Stomach (tissue), 8 donors: ENCODE measurements at regions not wholly inside any gene's neighbourhood (a gene's known extent, or its start where the extent isn't known, plus 50 kb on each side); places are given as distances from the start of the nearest gene placed in this dataset.

Source experiments
- DNase-seq, 2 donors: peaks; one replicate each; pipeline versions ENCODE4 v3.0.0 to v3.0.0-alpha.2; 2013 to 2019
- H3K27ac ChIP-seq, 5 donors: fragments of 200-600 bp in 4 of 5; sonication (generic) in 4 of 5; one replicate each; pipeline ENCODE4 v1.5.1; 2013 to 2019; ENCODE audit warnings: mild to moderate bottlenecking in 1 of 5, moderate library complexity in 1 of 5
- H3K27me3 ChIP-seq, 3 donors: fragments of 200-600 bp; sonication (generic); one replicate each; pipeline ENCODE4 v1.5.1; 2017 to 2019; ENCODE audit warnings: mixed run types in 1 of 3
- H3K36me3 ChIP-seq, 4 donors: fragments of 200-600 bp; sonication (generic); 1 replicate in 3 of 4; 2 replicates in 1 of 4; pipeline ENCODE4 v1.5.1; 2016 to 2019
- H3K4me1 ChIP-seq, 4 donors: fragments of 200-600 bp; sonication (generic); one replicate each; pipeline ENCODE4 v1.5.1; 2016 to 2019
- H3K4me3 ChIP-seq, 4 donors: fragments of 200-600 bp; sonication (generic) in 3 of 4; one replicate each; pipeline ENCODE4 v1.5.1; 2016 to 2019; ENCODE audit warnings: mild to moderate bottlenecking in 1 of 4
- H3K9me3 ChIP-seq, 4 donors: fragments of 200-600 bp; sonication (generic); one replicate each; pipeline ENCODE4 v1.5.1; 2016 to 2019
- CTCF ChIP-seq, 7 experiments: fragments of 450-650 bp in 4 of 7; fragments of 200-600 bp in 3 of 7; sonication (generic) in 3 of 7; IDR thresholded peaks; one replicate each; pipeline ENCODE4 v1.5.1; 2016 to 2019; ENCODE audit warnings: antibody characterized with exemption in 7 of 7, control low read depth in 2 of 7, mild to moderate bottlenecking in 1 of 7
- EP300 ChIP-seq: sonication (generic); formaldehyde crosslinking; IDR thresholded peaks from one replicate; pipeline ENCODE4 v1.6.1; 2017; ENCODE audit warnings: antibody characterized with exemption
- POLR2A ChIP-seq, 4 donors: fragments of 450-650 bp; IDR thresholded peaks; one replicate each; pipeline ENCODE4 v1.6.1; 2016; ENCODE audit warnings: antibody characterized with exemption in 4 of 4, control low read depth in 2 of 4, mild to moderate bottlenecking in 1 of 4, moderate library complexity in 1 of 4
- POLR2AphosphoS5 ChIP-seq, 3 donors: sonication (generic); formaldehyde crosslinking; IDR thresholded peaks; one replicate each; pipeline ENCODE4 v1.6.1; 2016; ENCODE audit warnings: antibody characterized with exemption in 3 of 3
- WGBS, 5 donors: extraction: QIAGEN DNeasy Blood & Tissue Kit in 3 of 5; methylation state at CpG; one replicate each; pipeline versions ENCODE4 v1.1.5 to v1.1.7; 2013 to 2018; 5-methylcytosine and 5-hydroxymethylcytosine counted together
- intact Hi-C: fragments of 100-400 bp; cut with DNase I; formaldehyde crosslinking; loops from one replicate; pipeline ENCODE4 v1.15.1; 2023; ENCODE audit warnings: low total_unique reads
- donor health status: healthy with polysubstance abuse.
- donor health status: Bipolar disorder and iron deficiency.
- donor health status: healthy.

- Histone ChIP-seq H3K27me3 (peaks cover 0 to 11% (median 0%) of the 10 kb centered on the region in 3 donors), H3K36me3 (no peaks in the 10 kb centered on the region), H3K4me3 (no peak overlapping the region), H3K9me3 (no peaks in the 10 kb centered on the region), H3K27ac (no peak overlapping the region), H3K4me1 (no peaks in the 10 kb centered on the region)
- intact Hi-C loops, result no loop called here
- WGBS, 5 donors, result 36 to 53% (median 50%) methylated on average over 2 of the region's 2 CpGs
- DNase-seq, result no peak
- TF ChIP-seq POLR2A (IDR thresholded peaks at IDR 0.05), result no peak
Observed at GRCh38 chr2:118710481-118710880, 137.0 kb downstream of the EN1 start.

- Histone ChIP-seq H3K4me3 (no peak overlapping the region), H3K4me1 (no peaks in the 10 kb centered on the region), H3K36me3 (no peaks in the 10 kb centered on the region), H3K9me3 (no peaks in the 10 kb centered on the region), H3K27me3 (peaks cover 0 to 15% (median 0%) of the 10 kb centered on the region in 3 donors), H3K27ac (no peak overlapping the region)
- TF ChIP-seq POLR2A (IDR thresholded peaks at IDR 0.05) (no peak), EP300 (no peak), POLR2AphosphoS5 (IDR thresholded peaks at IDR 0.05) (no peak), CTCF (IDR thresholded peaks at IDR 0.05) (no peak)
- no peak for DNase-seq
- intact Hi-C loops, result no loop called here
- WGBS, 5 donors, result 57 to 68% (median 65%) methylated on average over 3 of the region's 3 CpGs
Observed at GRCh38 chr2:118709786-118710185, 137.7 kb downstream of the EN1 start.

- WGBS, 5 donors, result 68 to 88% (median 71%) methylated on average over 1 of the region's 1 CpG
- Histone ChIP-seq H3K27ac (no peak overlapping the region), H3K4me3 (no peak overlapping the region), H3K9me3 (peaks cover 0 to under 1% (median 0%) of the 10 kb centered on the region in 4 donors), H3K36me3 (no peaks in the 10 kb centered on the region), H3K4me1 (no peaks in the 10 kb centered on the region), H3K27me3 (peaks cover 0 to 15% (median 0%) of the 10 kb centered on the region in 3 donors)
- TF ChIP-seq POLR2A (IDR thresholded peaks at IDR 0.05) (no peak), POLR2AphosphoS5 (IDR thresholded peaks at IDR 0.05) (no peak), CTCF (IDR thresholded peaks at IDR 0.05) (no peak), EP300 (no peak)
- intact Hi-C loops, result no loop called here
- no peak for DNase-seq
Observed at GRCh38 chr2:118706844-118707243, 140.6 kb downstream of the EN1 start.

GRCh38 chr2:118706371-118706770, 141.1 kb downstream of the EN1 start:
- Histone ChIP-seq H3K9me3 (peaks cover 0 to 6% (median 2%) of the 10 kb centered on the region in 4 donors), H3K36me3 (no peaks in the 10 kb centered on the region), H3K27me3 (peaks cover 0 to 15% (median 0%) of the 10 kb centered on the region in 3 donors), H3K4me3 (no peak overlapping the region), H3K4me1 (no peaks in the 10 kb centered on the region), H3K27ac (no peak overlapping the region)
- no peak for TF ChIP-seq CTCF (IDR thresholded peaks at IDR 0.05)
- TF ChIP-seq POLR2AphosphoS5 (IDR thresholded peaks at IDR 0.05), result no peak
- no peak for TF ChIP-seq EP300
- TF ChIP-seq POLR2A (IDR thresholded peaks at IDR 0.05), result no peak
- WGBS, 5 donors, result 51 to 64% (median 54%) methylated on average over 4 of the region's 4 CpGs
- intact Hi-C loops, result no loop called here
- no peak for DNase-seq

- H3K36me3 ChIP-seq, result no peaks in the 10 kb centered on the region
- H3K27ac ChIP-seq, result no peak overlapping the region
- H3K4me1 ChIP-seq, result no peaks in the 10 kb centered on the region
- no peak overlapping the region for H3K4me3 ChIP-seq
- intact Hi-C loops, result no loop called here
- no peak for DNase-seq
- peaks cover 0 to 15% (median 0%) of the 10 kb centered on the region in 3 donors for H3K27me3 ChIP-seq
- 44 to 78% (median 75%) methylated on average over 1 of the region's 1 CpG for WGBS, 5 donors
- no peak for TF ChIP-seq POLR2A (IDR thresholded peaks at IDR 0.05)
- TF ChIP-seq CTCF (IDR thresholded peaks at IDR 0.05), result no peak
- TF ChIP-seq EP300, result no peak
- TF ChIP-seq POLR2AphosphoS5 (IDR thresholded peaks at IDR 0.05), result no peak
- peaks cover 0 to 9% (median 5%) of the 10 kb centered on the region in 4 donors for H3K9me3 ChIP-seq
Observed at GRCh38 chr2:118705032-118705431, 142.4 kb downstream of the EN1 start.
